H9 (cell line): ENCODE measurements at regions not wholly inside any gene's neighbourhood (a gene's known extent, or its start where the extent isn't known, plus 50 kb on each side); places are given as distances from the start of the nearest gene placed in this dataset.

ENCODE experiments used
- DNase-seq: peaks from one replicate; pipeline ENCODE4 v3.0.0-alpha.2; 2017
- H2AFZ ChIP-seq: one replicate; pipeline ENCODE4 v1.6.1; 2013; ENCODE audit warnings: mild to moderate bottlenecking, low read length, control low read depth, moderate library complexity
- H2AK5ac ChIP-seq: 2 replicates; pipeline ENCODE4 v1.6.1; 2013; ENCODE audit warnings: low read length, control low read depth, mixed read lengths; ENCODE audit not compliant: insufficient read length
- H2BK120ac ChIP-seq: one replicate; pipeline ENCODE4 v1.6.1; 2013; ENCODE audit warnings: low read depth, mild to moderate bottlenecking, low read length, control low read depth, inconsistent platforms; ENCODE audit not compliant: poor library complexity, severe bottlenecking
- H2BK12ac ChIP-seq: 2 replicates; pipeline ENCODE4 v1.6.1; 2013; ENCODE audit warnings: low read length, control low read depth, mixed read lengths, low read depth; ENCODE audit not compliant: insufficient read length
- H2BK15ac ChIP-seq: 2 replicates; pipeline ENCODE4 v1.6.1; 2013; ENCODE audit warnings: low read depth, low read length, control low read depth
- H2BK20ac ChIP-seq: one replicate; pipeline ENCODE4 v1.6.1; 2013; ENCODE audit warnings: low read depth, mild to moderate bottlenecking, low read length, control low read depth, inconsistent platforms; ENCODE audit not compliant: poor library complexity, severe bottlenecking
- H2BK5ac ChIP-seq: 2 replicates; pipeline ENCODE4 v1.6.1; 2013; ENCODE audit warnings: low read length, control low read depth, mixed read lengths; ENCODE audit not compliant: insufficient read length
- H3K14ac ChIP-seq: 2 replicates; pipeline ENCODE4 v1.6.1; 2013; ENCODE audit warnings: low read length, control low read depth; ENCODE audit not compliant: insufficient read depth
- H3K18ac ChIP-seq: 2 replicates; pipeline ENCODE4 v1.6.1; 2013; ENCODE audit warnings: low read depth, mild to moderate bottlenecking, mixed read lengths, low read length, control low read depth; ENCODE audit not compliant: insufficient read length
- H3K23ac ChIP-seq: 2 replicates; pipeline ENCODE4 v1.6.1; 2013; ENCODE audit warnings: low read length, control low read depth, mixed read lengths, low read depth; ENCODE audit not compliant: insufficient read length
- H3K23me2 ChIP-seq: 2 replicates; pipeline ENCODE4 v1.6.1; 2013; ENCODE audit warnings: low read depth, mild to moderate bottlenecking, mixed read lengths, low read length, control low read depth; ENCODE audit not compliant: insufficient read length, poor library complexity, severe bottlenecking
- H3K27ac ChIP-seq: 2 replicates; pipeline ENCODE4 v1.5.1; 2013; ENCODE audit warnings: low read length, control low read depth, mixed read lengths, low read depth; ENCODE audit not compliant: insufficient read length
- H3K27me3 ChIP-seq: 2 replicates; pipeline ENCODE4 v1.6.1; 2013; ENCODE audit warnings: low read length, control low read depth, inconsistent platforms; ENCODE audit not compliant: insufficient read depth
- H3K4ac ChIP-seq: 2 replicates; pipeline ENCODE4 v1.6.1; 2013; ENCODE audit warnings: low read depth, mild to moderate bottlenecking, control low read depth, inconsistent platforms, low read length, moderate library complexity
- H3K4me1 ChIP-seq: 2 replicates; pipeline ENCODE4 v1.6.1; 2013; ENCODE audit warnings: low read length, control low read depth, inconsistent platforms; ENCODE audit not compliant: insufficient read depth
- H3K4me2 ChIP-seq: 2 replicates; pipeline ENCODE4 v1.6.1; 2013; ENCODE audit warnings: low read length, control low read depth, mixed read lengths; ENCODE audit not compliant: insufficient read length, insufficient read depth
- H3K56ac ChIP-seq: 2 replicates; pipeline ENCODE4 v1.6.1; 2013; ENCODE audit warnings: low read depth, mild to moderate bottlenecking, mixed read lengths, low read length, control low read depth; ENCODE audit not compliant: insufficient read length
- H3K79me1 ChIP-seq: 2 replicates; pipeline ENCODE4 v1.6.1; 2013; ENCODE audit warnings: low read depth, mild to moderate bottlenecking, moderate library complexity, low read length, control low read depth, inconsistent platforms; ENCODE audit not compliant: insufficient read depth, poor library complexity, severe bottlenecking
- H3K79me2 ChIP-seq: 2 replicates; pipeline ENCODE4 v1.6.1; 2013; ENCODE audit warnings: low read length, control low read depth, inconsistent platforms; ENCODE audit not compliant: insufficient read depth
- H3K9ac ChIP-seq: 2 replicates; pipeline ENCODE4 v1.6.1; 2013; ENCODE audit warnings: low read length, control low read depth, mixed read lengths; ENCODE audit not compliant: insufficient read length; ENCODE audit errors: extremely low read depth
- H3K9me3 ChIP-seq: one replicate; pipeline ENCODE4 v1.6.1; 2013; ENCODE audit warnings: low read depth, low read length, inconsistent platforms; ENCODE audit not compliant: control insufficient read depth
- H3T11ph ChIP-seq: one replicate; pipeline ENCODE4 v1.6.1; 2013; ENCODE audit warnings: mild to moderate bottlenecking, low read length, control low read depth, inconsistent platforms
- H4K20me1 ChIP-seq: one replicate; pipeline ENCODE4 v1.6.1; 2013; ENCODE audit not compliant: control insufficient read depth, insufficient read length, insufficient read depth
- H4K5ac ChIP-seq: 2 replicates; pipeline ENCODE4 v1.6.1; 2013; ENCODE audit warnings: low read depth, mild to moderate bottlenecking, mixed read lengths, low read length, control low read depth; ENCODE audit not compliant: insufficient read length
- H4K8ac ChIP-seq: replicated peaks from 2 replicates; pipeline ENCODE4 v1.6.1; 2013; ENCODE audit warnings: low read length, control low read depth, mixed read lengths, low read depth; ENCODE audit not compliant: insufficient read length
- H4K91ac ChIP-seq: 2 replicates; pipeline ENCODE4 v1.6.1; 2013; ENCODE audit warnings: low read depth, mild to moderate bottlenecking, moderate library complexity, mixed read lengths, low read length, control low read depth; ENCODE audit not compliant: insufficient read length
- H3K27ac Mint-ChIP-seq, 3 experiments: 2 replicates in 2 of 3; 3 replicates in 1 of 3; pipeline ENCODE4 v1.8.0; 2020 to 2021; ENCODE audit warnings: mixed read lengths in 3 of 3, mild to moderate bottlenecking in 1 of 3, moderate library complexity in 1 of 3
- H3K27me3 Mint-ChIP-seq: 2 replicates; pipeline ENCODE4 v1.8.0; 2021; ENCODE audit warnings: low read depth, mild to moderate bottlenecking, moderate library complexity, mixed read lengths
- H3K36me3 Mint-ChIP-seq, 3 experiments: 2 replicates in 2 of 3; 3 replicates in 1 of 3; pipeline ENCODE4 v1.8.0; 2020 to 2021; ENCODE audit warnings: low read depth in 3 of 3, mixed read lengths in 3 of 3; ENCODE audit not compliant: insufficient read depth in 1 of 3
- H3K4me1 Mint-ChIP-seq, 2 experiments: 2 replicates each; pipeline ENCODE4 v1.8.0; 2020; ENCODE audit warnings: mixed read lengths in 2 of 2
- H3K4me3 Mint-ChIP-seq, 2 experiments: 2 replicates in 1 of 2; 3 replicates in 1 of 2; pipeline ENCODE4 v1.8.0; 2020 to 2021; ENCODE audit warnings: mild to moderate bottlenecking in 2 of 2, mixed read lengths in 2 of 2, moderate library complexity in 1 of 2
- H3K9me3 Mint-ChIP-seq, 2 experiments: 2 replicates in 1 of 2; 3 replicates in 1 of 2; pipeline ENCODE4 v1.8.0; 2020; ENCODE audit warnings: mild to moderate bottlenecking in 2 of 2, mixed read lengths in 2 of 2, moderate library complexity in 1 of 2
- CTCF ChIP-seq: fragments of 200-600 bp; sonication (generic); conservative IDR thresholded peaks from 3 replicates; pipeline ENCODE4 v1.8.0; 2021; ENCODE audit warnings: antibody characterized with exemption, mild to moderate bottlenecking
- WGBS: extraction: QIAGEN DNeasy Blood & Tissue Kit; methylation state at CpG from one replicate; pipeline ENCODE4 v1.1.7; 2013; ENCODE audit warnings: missing lambda C conversion rate, low lambda C conversion rate, mixed read lengths; ENCODE audit not compliant: insufficient read length; ENCODE audit errors: extremely low coverage; 5-methylcytosine and 5-hydroxymethylcytosine counted together

- no CpG with 5 or more reads among the region's 3 CpGs for WGBS
- no peak overlapping the region for H3K23ac ChIP-seq
- no peaks in the 10 kb centered on the region for H4K20me1 ChIP-seq
- H2BK120ac ChIP-seq = no peak overlapping the region
- Mint-ChIP-seq H3K27me3 (no peaks in the 10 kb centered on the region), H3K9me3 (no peaks in the 10 kb centered on the region), H3K36me3 (no peaks in the 10 kb centered on the region), H3K27ac (peak overlapping the region in 1 of 3 experiments; percentile 79; a peak in 2 of 7 replicates), H3K4me1 (peaks cover 8 to 10% of the 10 kb centered on the region in 2 experiments), H3K4me3 (no peak overlapping the region)
- no peak overlapping the region for H3K4me2 ChIP-seq
- H2BK5ac ChIP-seq = no peak overlapping the region
- no peak overlapping the region for H3K9ac ChIP-seq
- no peaks in the 10 kb centered on the region for H3K9me3 ChIP-seq
- no peak overlapping the region for H3T11ph ChIP-seq
- no peak overlapping the region for H3K4ac ChIP-seq
- peaks cover 2% of the 10 kb centered on the region; the same call in 1 of the 2 replicates for H3K4me1 ChIP-seq
- H2AK5ac ChIP-seq = no peak overlapping the region
- H3K18ac ChIP-seq = no peak overlapping the region
- H3K79me2 ChIP-seq = no peaks in the 10 kb centered on the region
- DNase-seq = no peak
- H2BK20ac ChIP-seq = no peak overlapping the region
- H4K91ac ChIP-seq = no peak overlapping the region
- no peaks in the 10 kb centered on the region for H3K23me2 ChIP-seq
- H3K79me1 ChIP-seq = no peaks in the 10 kb centered on the region
- H3K56ac ChIP-seq = no peak overlapping the region
- no peak overlapping the region for H2BK12ac ChIP-seq
- no peak overlapping the region for H2BK15ac ChIP-seq
- no peak overlapping the region for H3K27ac ChIP-seq
- no peaks in the 10 kb centered on the region for H3K27me3 ChIP-seq
- TF ChIP-seq CTCF = no peak
- no peak overlapping the region for H4K5ac ChIP-seq
- H3K14ac ChIP-seq = no peak overlapping the region
- H4K8ac ChIP-seq = no peak overlapping the region
- no peak overlapping the region for H2AFZ ChIP-seq
Observed at GRCh38 chr2:40591774-40592173, 139.9 kb upstream of the SLC8A1 start.
